ENCODE measurements at regions not wholly inside any gene's neighbourhood (a gene's known extent, or its start where the extent isn't known, plus 50 kb on each side); places are given as distances from the start of the nearest gene placed in this dataset.

GRCh38 chr3:154062513-154062912 is 58.7 kb upstream of the ARHGEF26 start:
- TF ChIP-seq CTCF (IDR thresholded peaks at IDR 0.05; ENCODE audit: borderline replicate concordance, extremely low read depth, low read length, poor library complexity, severe bottlenecking), result no peak
- no peak for TF ChIP-seq EZH2 (IDR thresholded peaks at IDR 0.05; ENCODE audit: borderline replicate concordance, low read depth, low read length, severe bottlenecking)
